ENCODE measurements at regions not wholly inside any gene's neighbourhood (a gene's known extent, or its start where the extent isn't known, plus 50 kb on each side); places are given as distances from the start of the nearest gene placed in this dataset.

DNA sequence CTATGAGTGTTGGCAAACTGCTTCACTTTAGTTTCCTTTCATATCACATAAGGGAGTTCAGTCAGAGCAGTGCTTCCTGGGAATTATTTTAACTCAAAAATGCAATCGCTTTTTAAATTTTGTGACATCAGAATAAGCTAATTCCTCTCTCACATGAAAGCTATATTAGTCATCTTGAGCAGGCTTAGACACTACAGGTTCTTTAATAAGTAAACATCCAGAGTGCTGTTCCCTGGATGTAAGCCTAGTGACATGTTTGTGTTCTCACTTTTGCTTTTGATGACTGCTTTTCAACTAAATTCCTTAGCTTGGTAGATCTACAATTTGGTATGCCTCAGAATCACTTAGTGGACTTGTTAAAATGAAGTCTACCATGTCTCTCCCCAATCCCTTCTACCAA lies 252.7 kb upstream of the POU3F2 start:
- no peak for TF ChIP-seq CTCF (IDR thresholded peaks at IDR 0.05; ENCODE audit: low read depth, low read length, missing control alignments)
- H3K4me3 ChIP-seq (ENCODE audit: low read depth, low read length) = no peak overlapping the region
- no peak for DNase-seq (ENCODE audit: low read depth)

- no peak overlapping the region for H3K4me3 ChIP-seq (ENCODE audit: low read depth, low read length)
- DNase-seq (ENCODE audit: low read depth) = no peak
- no peak for TF ChIP-seq CTCF (IDR thresholded peaks at IDR 0.05; ENCODE audit: low read depth, low read length, missing control alignments)
These were observed 250.9 kb upstream of the POU3F2 start for GRCh38 chr6:98583506-98583905.

GRCh38 chr6:98586163-98586562 lies 248.2 kb upstream of the POU3F2 start:
- H3K4me3 ChIP-seq (ENCODE audit: low read depth, low read length) = no peak overlapping the region

DNA sequence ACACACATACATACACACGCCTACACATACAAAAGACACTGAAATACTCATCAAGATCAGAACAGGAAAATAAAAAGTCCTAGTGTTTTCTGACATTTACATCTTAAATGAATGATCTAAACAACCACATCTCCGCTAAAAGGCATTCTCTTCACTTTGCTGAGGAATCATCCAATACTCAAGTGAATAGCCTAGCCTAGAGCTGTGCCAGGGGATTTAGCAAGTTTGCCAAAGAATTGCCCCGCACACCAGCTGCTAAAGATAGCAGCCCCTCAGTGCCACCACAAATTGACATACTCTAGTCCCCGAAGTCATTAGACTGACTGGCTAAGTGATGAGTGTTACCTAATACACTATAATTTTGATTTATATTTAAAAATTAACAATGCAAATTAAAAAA lies 246.8 kb upstream of the POU3F2 start:
- no peak overlapping the region for H3K4me3 ChIP-seq (ENCODE audit: low read depth, low read length)
- no peak for DNase-seq (ENCODE audit: low read depth)
- TF ChIP-seq CTCF (IDR thresholded peaks at IDR 0.05; ENCODE audit: low read depth, low read length, missing control alignments) = no peak

More at GRCh38 chr6:98586163-98586562, 248.2 kb upstream of the POU3F2 start:
- no peak for DNase-seq (ENCODE audit: low read depth)
- TF ChIP-seq CTCF (IDR thresholded peaks at IDR 0.05; ENCODE audit: low read depth, low read length, missing control alignments) = no peak

GRCh38 chr6:98589536-98589935 lies 244.8 kb upstream of the POU3F2 start:
- no peak for TF ChIP-seq CTCF (IDR thresholded peaks at IDR 0.05; ENCODE audit: low read depth, low read length, missing control alignments)
- no peak for DNase-seq (ENCODE audit: low read depth)
- H3K4me3 ChIP-seq (ENCODE audit: low read depth, low read length) = no peak overlapping the region

- no peak overlapping the region for H3K4me3 ChIP-seq (ENCODE audit: low read depth, low read length)
- no peak for TF ChIP-seq CTCF (IDR thresholded peaks at IDR 0.05; ENCODE audit: low read depth, low read length, missing control alignments)
- no peak for DNase-seq (ENCODE audit: low read depth)
These were observed 244.2 kb upstream of the POU3F2 start for GRCh38 chr6:98590136-98590681.

DNA sequence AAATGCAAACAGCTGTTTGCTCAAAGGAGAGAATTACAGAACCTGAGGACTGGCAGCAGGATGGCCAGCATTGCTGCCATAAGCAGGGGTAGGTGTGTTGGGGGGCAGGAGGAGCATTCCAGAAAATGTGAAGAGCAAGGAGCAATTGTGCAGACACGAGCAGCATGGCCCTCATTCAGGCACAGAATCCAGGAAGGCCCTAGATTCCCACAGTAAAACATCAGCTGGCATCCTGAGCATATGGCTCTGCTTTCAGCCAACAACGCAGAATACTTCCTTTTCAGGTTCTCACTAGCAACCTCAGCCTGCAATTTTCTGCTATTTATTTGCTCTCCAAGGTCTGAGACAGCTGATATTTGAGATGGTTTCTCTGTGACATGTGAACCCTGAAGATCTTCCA lies 243.4 kb upstream of the POU3F2 start:
- no peak for DNase-seq (ENCODE audit: low read depth)
- TF ChIP-seq CTCF (IDR thresholded peaks at IDR 0.05; ENCODE audit: low read depth, low read length, missing control alignments) = no peak
- no peak overlapping the region for H3K4me3 ChIP-seq (ENCODE audit: low read depth, low read length)
